ENCODE measurements at regions not wholly inside any gene's neighbourhood (a gene's known extent, or its start where the extent isn't known, plus 50 kb on each side); places are given as distances from the start of the nearest gene placed in this dataset.
"Not testable (repeated sequence)": the region's sequence is repeated elsewhere in the genome, so short reads cannot be mapped to it uniquely, and the experiment has no call there.

- DNase-seq (ENCODE audit: low read depth in 1 of 2, low spot score in 1 of 2), result not testable (repeated sequence)
Observed at GRCh38 chr9:25801989-25802388, 123.7 kb upstream of the TUSC1 start.

GRCh38 chr9:25773805-25774204 is 95.6 kb upstream of the TUSC1 start:
- no peak for DNase-seq (ENCODE audit: low read depth in 1 of 2, low spot score in 1 of 2)

GRCh38 chr9:25755951-25756350 is 77.7 kb upstream of the TUSC1 start:
- no peak for DNase-seq (ENCODE audit: low read depth in 1 of 2, low spot score in 1 of 2)

- no peak for DNase-seq (ENCODE audit: low read depth in 1 of 2, low spot score in 1 of 2)
Observed at GRCh38 chr9:25752398-25752797, 74.2 kb upstream of the TUSC1 start.

- DNase-seq (ENCODE audit: low read depth in 1 of 2, low spot score in 1 of 2), result no peak
Observed at GRCh38 chr9:25742256-25742655, 64.0 kb upstream of the TUSC1 start.

GRCh38 chr9:25733336-25733982 is 55.2 kb upstream of the TUSC1 start:
- DNase-seq (ENCODE audit: low read depth in 1 of 2, low spot score in 1 of 2), result no peak

GRCh38 chr9:25731895-25732794 is 53.9 kb upstream of the TUSC1 start:
- DNase-seq (ENCODE audit: low read depth in 1 of 2, low spot score in 1 of 2), result not testable (repeated sequence)
